Skeletal muscle satellite cell (primary cell): ENCODE measurements at regions not wholly inside any gene's neighbourhood (a gene's known extent, or its start where the extent isn't known, plus 50 kb on each side); places are given as distances from the start of the nearest gene placed in this dataset.

Experiments used
- H3K27me3 ChIP-seq: 2 replicates; pipeline ENCODE4 v1.7.0; 2013; ENCODE audit warnings: low read length; ENCODE audit not compliant: control insufficient read depth, insufficient read depth
- H3K36me3 ChIP-seq: 2 replicates; pipeline ENCODE4 v1.7.0; 2013; ENCODE audit warnings: mild to moderate bottlenecking, control low read depth, low read length; ENCODE audit not compliant: insufficient read depth
- H3K4me1 ChIP-seq: 2 replicates; pipeline ENCODE4 v1.7.0; 2013; ENCODE audit warnings: low read length; ENCODE audit not compliant: control insufficient read depth, insufficient read depth
- H3K4me2 ChIP-seq: 2 replicates; pipeline ENCODE4 v1.7.0; 2013; ENCODE audit warnings: mild to moderate bottlenecking, low read length
- H3K4me3 ChIP-seq: 2 replicates; pipeline ENCODE4 v1.7.0; 2013; ENCODE audit warnings: low read length
- H3K9ac ChIP-seq: 2 replicates; pipeline ENCODE4 v1.7.0; 2013; ENCODE audit warnings: mild to moderate bottlenecking, low read depth, low read length, moderate library complexity
- H3K9me3 ChIP-seq: replicated peaks from 2 replicates; pipeline ENCODE4 v1.7.0; 2013; ENCODE audit warnings: mild to moderate bottlenecking, control low read depth, low read length

GRCh38 chr13:67662997-67663396 lies 432.9 kb upstream of the PCDH9 start:
- Histone ChIP-seq H3K36me3 (no peaks in the 10 kb centered on the region), H3K4me1 (no peaks in the 10 kb centered on the region), H3K9me3 (no peaks in the 10 kb centered on the region), H3K4me2 (no peak overlapping the region), H3K4me3 (no peak overlapping the region), H3K27me3 (no peaks in the 10 kb centered on the region), H3K9ac (no peak overlapping the region)

GRCh38 chr13:67652887-67653286 lies 422.8 kb upstream of the PCDH9 start:
- H3K4me3 ChIP-seq, result no peak overlapping the region
- no peak overlapping the region for H3K9ac ChIP-seq
- H3K27me3 ChIP-seq, result no peaks in the 10 kb centered on the region
- peaks cover 2% of the 10 kb centered on the region for H3K9me3 ChIP-seq
- H3K4me1 ChIP-seq, result no peaks in the 10 kb centered on the region
- no peak overlapping the region for H3K4me2 ChIP-seq
- no peaks in the 10 kb centered on the region for H3K36me3 ChIP-seq

GRCh38 chr13:67651908-67652465 lies 421.9 kb upstream of the PCDH9 start:
- Histone ChIP-seq H3K9me3 (no peaks in the 10 kb centered on the region), H3K4me3 (no peak overlapping the region), H3K4me2 (no peak overlapping the region), H3K4me1 (no peaks in the 10 kb centered on the region), H3K27me3 (no peaks in the 10 kb centered on the region), H3K36me3 (no peaks in the 10 kb centered on the region), H3K9ac (no peak overlapping the region)

GRCh38 chr13:67650471-67650870 lies 420.3 kb upstream of the PCDH9 start:
- H3K4me2 ChIP-seq, result no peak overlapping the region
- H3K4me3 ChIP-seq, result no peak overlapping the region
- no peaks in the 10 kb centered on the region for H3K4me1 ChIP-seq
- no peaks in the 10 kb centered on the region for H3K27me3 ChIP-seq
- no peak overlapping the region for H3K9ac ChIP-seq
- no peaks in the 10 kb centered on the region for H3K36me3 ChIP-seq
- H3K9me3 ChIP-seq, result no peaks in the 10 kb centered on the region

- Histone ChIP-seq H3K36me3 (no peaks in the 10 kb centered on the region), H3K27me3 (no peaks in the 10 kb centered on the region), H3K9ac (no peak overlapping the region), H3K4me1 (no peaks in the 10 kb centered on the region), H3K4me3 (no peak overlapping the region), H3K4me2 (no peak overlapping the region), H3K9me3 (no peaks in the 10 kb centered on the region)
Observed at GRCh38 chr13:67645874-67646467, 415.8 kb upstream of the PCDH9 start.

- no peak overlapping the region for H3K4me3 ChIP-seq
- H3K27me3 ChIP-seq, result no peaks in the 10 kb centered on the region
- no peak overlapping the region for H3K4me2 ChIP-seq
- no peak overlapping the region for H3K9ac ChIP-seq
- no peaks in the 10 kb centered on the region for H3K9me3 ChIP-seq
- H3K4me1 ChIP-seq, result no peaks in the 10 kb centered on the region
- H3K36me3 ChIP-seq, result no peaks in the 10 kb centered on the region
Observed at GRCh38 chr13:67643516-67644055, 413.4 kb upstream of the PCDH9 start.

- no peaks in the 10 kb centered on the region for H3K9me3 ChIP-seq
- no peaks in the 10 kb centered on the region for H3K4me1 ChIP-seq
- H3K27me3 ChIP-seq, result no peaks in the 10 kb centered on the region
- H3K4me3 ChIP-seq, result no peak overlapping the region
- H3K36me3 ChIP-seq, result no peaks in the 10 kb centered on the region
- H3K4me2 ChIP-seq, result no peak overlapping the region
- no peak overlapping the region for H3K9ac ChIP-seq
Observed at GRCh38 chr13:67642657-67643056, 412.5 kb upstream of the PCDH9 start.

GRCh38 chr13:67635754-67636153 lies 405.6 kb upstream of the PCDH9 start:
- Histone ChIP-seq H3K36me3 (no peaks in the 10 kb centered on the region), H3K9ac (no peak overlapping the region), H3K4me3 (no peak overlapping the region), H3K9me3 (no peaks in the 10 kb centered on the region), H3K4me2 (no peak overlapping the region), H3K4me1 (no peaks in the 10 kb centered on the region), H3K27me3 (no peaks in the 10 kb centered on the region)

- no peak overlapping the region for H3K9ac ChIP-seq
- no peak overlapping the region for H3K4me2 ChIP-seq
- no peaks in the 10 kb centered on the region for H3K27me3 ChIP-seq
- no peaks in the 10 kb centered on the region for H3K9me3 ChIP-seq
- H3K4me1 ChIP-seq, result no peaks in the 10 kb centered on the region
- no peak overlapping the region for H3K4me3 ChIP-seq
- H3K36me3 ChIP-seq, result no peaks in the 10 kb centered on the region
Observed at GRCh38 chr13:67632590-67632989, 402.5 kb upstream of the PCDH9 start.

GRCh38 chr13:67630640-67631039 lies 400.5 kb upstream of the PCDH9 start:
- H3K4me1 ChIP-seq, result no peaks in the 10 kb centered on the region
- H3K36me3 ChIP-seq, result no peaks in the 10 kb centered on the region
- no peaks in the 10 kb centered on the region for H3K9me3 ChIP-seq
- no peaks in the 10 kb centered on the region for H3K27me3 ChIP-seq
- no peak overlapping the region for H3K4me3 ChIP-seq
- no peak overlapping the region for H3K9ac ChIP-seq
- H3K4me2 ChIP-seq, result no peak overlapping the region

- Histone ChIP-seq H3K9me3 (no peaks in the 10 kb centered on the region), H3K4me2 (no peak overlapping the region), H3K4me1 (no peaks in the 10 kb centered on the region), H3K9ac (no peak overlapping the region), H3K27me3 (no peaks in the 10 kb centered on the region), H3K4me3 (no peak overlapping the region), H3K36me3 (no peaks in the 10 kb centered on the region)
Observed at GRCh38 chr13:67623630-67624029, 393.5 kb upstream of the PCDH9 start.

GRCh38 chr13:67620665-67621064 lies 390.5 kb upstream of the PCDH9 start:
- Histone ChIP-seq H3K4me2 (no peak overlapping the region), H3K4me1 (no peaks in the 10 kb centered on the region), H3K4me3 (no peak overlapping the region), H3K9me3 (no peaks in the 10 kb centered on the region), H3K27me3 (no peaks in the 10 kb centered on the region), H3K36me3 (no peaks in the 10 kb centered on the region), H3K9ac (no peak overlapping the region)
